G401 (cell line): ENCODE measurements at regions not wholly inside any gene's neighbourhood (a gene's known extent, or its start where the extent isn't known, plus 50 kb on each side); places are given as distances from the start of the nearest gene placed in this dataset.
A peak's percentile ranks its signal among the peaks of the same experiment; 100 is the strongest.

Source experiments
- DNase-seq: peaks from one replicate; pipeline ENCODE4 v3.0.0-alpha.2; 2015; ENCODE audit warnings: low spot score
- in situ Hi-C: cut with HindIII; loops from 2 replicates; pipeline ENCODE4 v1.10.0; 2016; ENCODE audit warnings: low sequenced_read_pairs, mixed read lengths

- no peak for DNase-seq
- in situ Hi-C loops: no loop called here
Measured at GRCh38 chr5:56358046-56358445, 124.9 kb upstream of the ANKRD55 start.

- in situ Hi-C loops: no loop called here
Measured at GRCh38 chr5:56357426-56357825, 124.3 kb upstream of the ANKRD55 start.

GRCh38 chr5:56356836-56357160 lies 123.7 kb upstream of the ANKRD55 start:
- peak; percentile 74 for DNase-seq
- in situ Hi-C loops: no loop called here

More at GRCh38 chr5:56357426-56357825, 124.3 kb upstream of the ANKRD55 start:
- DNase-seq: no peak

GRCh38 chr5:56356121-56356835 lies 123.1 kb upstream of the ANKRD55 start:
- in situ Hi-C loops: no loop called here
- DNase-seq: no peak

- in situ Hi-C loops: no loop called here
- DNase-seq: no peak
Measured at GRCh38 chr5:56354836-56355235, 121.7 kb upstream of the ANKRD55 start.

GRCh38 chr5:56352808-56353590 lies 119.9 kb upstream of the ANKRD55 start:
- in situ Hi-C loops: no loop called here
- no peak for DNase-seq

GRCh38 chr5:56350597-56351170 lies 117.6 kb upstream of the ANKRD55 start:
- in situ Hi-C loops: no loop called here
- DNase-seq: no peak

GRCh38 chr5:56350011-56350596 lies 117.0 kb upstream of the ANKRD55 start:
- in situ Hi-C loops: no loop called here
- no peak for DNase-seq

- in situ Hi-C loops: no loop called here
Measured at GRCh38 chr5:56349461-56349860, 116.3 kb upstream of the ANKRD55 start.

GRCh38 chr5:56346741-56347535 lies 113.8 kb upstream of the ANKRD55 start:
- in situ Hi-C loops: no loop called here
- DNase-seq: no peak

More at GRCh38 chr5:56349461-56349860, 116.3 kb upstream of the ANKRD55 start:
- DNase-seq: no peak

- in situ Hi-C loops: no loop called here
- no peak for DNase-seq
Measured at GRCh38 chr5:56346044-56346710, 113.0 kb upstream of the ANKRD55 start.

GRCh38 chr5:56345352-56345751 lies 112.2 kb upstream of the ANKRD55 start:
- in situ Hi-C loops: no loop called here
- DNase-seq: no peak

- no peak for DNase-seq
- in situ Hi-C loops: no loop called here
Measured at GRCh38 chr5:56344594-56344993, 111.5 kb upstream of the ANKRD55 start.

GRCh38 chr5:56343988-56344387 lies 110.9 kb upstream of the ANKRD55 start:
- no peak for DNase-seq
- in situ Hi-C loops: no loop called here

GRCh38 chr5:56342616-56343015 lies 109.5 kb upstream of the ANKRD55 start:
- in situ Hi-C loops: no loop called here
- no peak for DNase-seq

- in situ Hi-C loops: no loop called here
- DNase-seq: no peak
Measured at GRCh38 chr5:56340196-56340980, 107.3 kb upstream of the ANKRD55 start.

GRCh38 chr5:56339732-56340131 lies 106.6 kb upstream of the ANKRD55 start:
- in situ Hi-C loops: no loop called here
- no peak for DNase-seq

- in situ Hi-C loops: no loop called here
- DNase-seq: no peak
Measured at GRCh38 chr5:56337715-56338319, 104.7 kb upstream of the ANKRD55 start.
